ENCODE measurements at regions not wholly inside any gene's neighbourhood (a gene's known extent, or its start where the extent isn't known, plus 50 kb on each side); places are given as distances from the start of the nearest gene placed in this dataset.

DNA sequence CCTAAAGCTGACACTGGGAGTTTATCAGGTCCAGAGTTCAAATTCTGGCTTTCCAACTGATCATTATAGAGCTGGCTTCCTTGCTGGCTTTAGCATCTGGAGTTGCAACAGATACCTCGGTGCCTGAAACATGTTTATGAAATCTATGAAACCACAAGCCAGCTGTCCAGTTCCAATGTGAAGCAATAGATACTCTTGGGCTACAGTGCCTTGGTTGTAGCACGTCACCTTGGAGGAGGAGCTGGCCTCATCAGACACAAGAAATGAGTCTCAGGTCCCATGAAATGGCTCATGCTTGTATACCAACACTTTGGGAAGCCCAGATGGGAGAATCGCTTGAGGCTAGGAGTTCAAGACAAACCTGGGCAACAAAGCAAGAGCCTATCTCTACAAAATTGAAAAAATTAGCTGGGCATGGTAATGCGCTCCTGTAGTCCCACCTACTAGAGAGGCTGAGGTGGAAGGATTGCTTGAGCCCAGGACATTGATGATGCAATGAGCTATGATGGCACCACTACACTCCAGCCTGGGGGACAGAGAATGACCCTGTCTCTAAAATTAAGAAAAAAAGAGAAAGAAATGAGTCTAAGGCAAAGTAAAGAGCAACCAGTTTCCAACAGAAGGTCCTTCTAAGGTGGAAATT, 132.5 kb upstream of the ZNF648 start:
- Histone ChIP-seq H3K27ac (replicated peaks) (peak overlapping the region; percentile 52), H3K27me3 (ENCODE audit: insufficient read depth, poor library complexity, severe bottlenecking) (no peaks in the 10 kb centered on the region), H3K4me3 (replicated peaks; ENCODE audit: insufficient read depth, low read length) (no peak overlapping the region)
- peak; percentile 95 to 97 for DNase-seq (ENCODE audit: low read depth in 1 of 2, low spot score in 1 of 2)
- TF ChIP-seq REST (IDR thresholded peaks at IDR 0.05; ENCODE audit: insufficient replicate concordance, low read depth) = peak; percentile 40
- no peak; the same call in 1 of the 2 replicates for TF ChIP-seq GABPA (IDR thresholded peaks at IDR 0.05; ENCODE audit: low read depth)
- peak; percentile 27; the same call in 1 of the 2 replicates for TF ChIP-seq SPI1 (IDR thresholded peaks at IDR 0.05; ENCODE audit: borderline replicate concordance, low read depth)
- TF ChIP-seq CTCF (IDR thresholded peaks at IDR 0.05; ENCODE audit: insufficient read depth, low read length) = no peak
- TF ChIP-seq POLR2AphosphoS5 (IDR thresholded peaks at IDR 0.05; ENCODE audit: low read depth) = peak; percentile 99

GRCh38 chr1:182192966-182193365, 131.5 kb upstream of the ZNF648 start:
- H3K27ac ChIP-seq (replicated peaks) = peak overlapping the region; percentile 52
- H3K27me3 ChIP-seq (ENCODE audit: insufficient read depth, poor library complexity, severe bottlenecking) = no peaks in the 10 kb centered on the region
- TF ChIP-seq REST (IDR thresholded peaks at IDR 0.05; ENCODE audit: insufficient replicate concordance, low read depth) = no peak
- TF ChIP-seq POLR2AphosphoS5 (IDR thresholded peaks at IDR 0.05; ENCODE audit: low read depth) = no peak
- no peak for TF ChIP-seq CTCF (IDR thresholded peaks at IDR 0.05; ENCODE audit: insufficient read depth, low read length)
- peak; percentile 29; the same call in 1 of the 2 replicates for TF ChIP-seq SPI1 (IDR thresholded peaks at IDR 0.05; ENCODE audit: borderline replicate concordance, low read depth)
- no peak overlapping the region for H3K4me3 ChIP-seq (replicated peaks; ENCODE audit: insufficient read depth, low read length)
- peak in 1 of 2 experiments; percentile 26 for DNase-seq (ENCODE audit: low read depth in 1 of 2, low spot score in 1 of 2)

DNA sequence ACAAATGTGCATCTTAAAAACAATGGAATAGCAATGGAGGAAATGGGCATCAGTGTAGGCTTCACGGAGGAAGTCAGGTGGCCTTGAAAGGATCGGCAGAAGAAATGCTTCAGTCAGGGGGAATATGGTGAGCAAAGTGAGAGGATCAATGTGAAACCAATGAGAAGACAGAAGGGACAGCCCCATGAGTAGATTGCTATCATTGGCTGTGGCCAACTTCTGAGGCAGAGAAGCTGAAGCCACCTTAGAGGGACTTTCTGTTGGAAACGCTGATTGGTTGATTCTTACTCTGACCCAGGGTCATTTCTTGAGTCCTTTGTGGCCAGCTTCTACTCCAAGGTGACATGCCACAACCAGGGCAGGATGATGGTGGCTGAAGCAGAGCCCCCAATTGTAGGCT, 130.7 kb upstream of the ZNF648 start:
- Histone ChIP-seq H3K27me3 (ENCODE audit: insufficient read depth, poor library complexity, severe bottlenecking) (no peaks in the 10 kb centered on the region), H3K27ac (replicated peaks) (no peak overlapping the region), H3K4me3 (replicated peaks; ENCODE audit: insufficient read depth, low read length) (no peak overlapping the region)
- TF ChIP-seq CTCF (IDR thresholded peaks at IDR 0.05; ENCODE audit: insufficient read depth, low read length) (no peak), POLR2AphosphoS5 (IDR thresholded peaks at IDR 0.05; ENCODE audit: low read depth) (no peak), REST (IDR thresholded peaks at IDR 0.05; ENCODE audit: insufficient replicate concordance, low read depth) (no peak), SPI1 (IDR thresholded peaks at IDR 0.05; ENCODE audit: borderline replicate concordance, low read depth) (no peak), GABPA (IDR thresholded peaks at IDR 0.05; ENCODE audit: low read depth) (no peak)
- DNase-seq (ENCODE audit: low read depth in 1 of 2, low spot score in 1 of 2) = no peak
